ENCODE measurements at regions not wholly inside any gene's neighbourhood (a gene's known extent, or its start where the extent isn't known, plus 50 kb on each side); places are given as distances from the start of the nearest gene placed in this dataset.

GRCh38 chr12:18967814-18968213 is 161.7 kb upstream of the PLEKHA5 start:
- DNase-seq (ENCODE audit: low read depth, low spot score), result peak; percentile 14
- Histone ChIP-seq H3K9ac (replicated peaks; ENCODE audit: extremely low read depth, insufficient read depth, low read length) (no peak overlapping the region), H3K27me3 (ENCODE audit: control insufficient read depth in 2 of 2, insufficient read depth in 2 of 2, low read length in 2 of 2) (no peaks in the 10 kb centered on the region), H3K36me3 (ENCODE audit: control insufficient read depth in 2 of 2, extremely low read depth in 1 of 2, insufficient read depth in 2 of 2, low read length in 2 of 2) (no peaks in the 10 kb centered on the region), H2AFZ (ENCODE audit: low read depth, low read length) (no peak overlapping the region), H3K9me3 (replicated peaks; ENCODE audit: control insufficient read depth, insufficient read depth, low read length) (no peaks in the 10 kb centered on the region), H3K4me3 (replicated peaks in 1 of 3; ENCODE audit: insufficient read depth in 1 of 3, low read depth in 1 of 3, low read length in 3 of 3) (no peak overlapping the region), H3K79me2 (ENCODE audit: control insufficient read depth, insufficient read depth, low read length) (no peaks in the 10 kb centered on the region), H3K9me1 (replicated peaks; ENCODE audit: control insufficient read depth, extremely low read depth, insufficient read depth, low read length) (no peaks in the 10 kb centered on the region), H3K27ac (ENCODE audit: insufficient read depth, low read depth, low read length) (no peak overlapping the region), H4K20me1 (replicated peaks; ENCODE audit: control insufficient read depth, extremely low read depth, insufficient read depth, low read length) (no peaks in the 10 kb centered on the region), H3K4me1 (ENCODE audit: control insufficient read depth, extremely low read depth, insufficient read depth, low read length) (no peaks in the 10 kb centered on the region), H3K4me2 (ENCODE audit: insufficient read depth, low read length) (no peak overlapping the region)
- no peak for FAIRE-seq
- intact Hi-C loops (cut with micrococcal nuclease), result no loop called here
- CTCF ChIA-PET, result interaction anchor here (0.8 kb wide), 1 partner anchor 218 kb away, joined by 3 read pairs; no protein-coding TSS in a partner anchor
- TF ChIP-seq FOS (IDR thresholded peaks at IDR 0.05; ENCODE audit: borderline replicate concordance, insufficient read depth, low read length), result no peak
- no peak for TF ChIP-seq EZH2 (IDR thresholded peaks at IDR 0.05; ENCODE audit: borderline replicate concordance, low read depth, low read length, severe bottlenecking)
- no peak for TF ChIP-seq JUN (IDR thresholded peaks at IDR 0.05; ENCODE audit: borderline replicate concordance, insufficient read depth, insufficient read length, low read depth)
- no peak for TF ChIP-seq POLR2A (IDR thresholded peaks at IDR 0.05; ENCODE audit: low read depth, low read length)
- TF ChIP-seq MYC (IDR thresholded peaks at IDR 0.05; ENCODE audit: low read depth, low read length), result no peak
- TF ChIP-seq GATA2 (IDR thresholded peaks at IDR 0.05; ENCODE audit: insufficient read depth, insufficient read length, low read depth, low read length), result no peak
- no peak for TF ChIP-seq CTCF (IDR thresholded peaks at IDR 0.05; ENCODE audit: extremely low read depth in 1 of 2, insufficient read depth in 1 of 2, low read depth in 1 of 2, low read length in 2 of 2)
- no peak for TF ChIP-seq POLR2AphosphoS5 (IDR thresholded peaks at IDR 0.05; ENCODE audit: insufficient read depth, low read depth, low read length)
- no peak for TF ChIP-seq MAX (IDR thresholded peaks at IDR 0.05; ENCODE audit: insufficient read depth, insufficient read length)
- BruUV-seq (replicated peaks), result no TSS peak
- POLR2A ChIA-PET, result no interaction called here
- dilution Hi-C loops (cut with MboI; ENCODE audit: extremely low pct_ligation_motif_present, low sequenced_read_pairs), result no loop called here
